Central memory CD4-positive, alpha-beta T cell (primary cell): ENCODE measurements at regions not wholly inside any gene's neighbourhood (a gene's known extent, or its start where the extent isn't known, plus 50 kb on each side); places are given as distances from the start of the nearest gene placed in this dataset.

ENCODE experiments used
- DNase-seq: peaks from one replicate; pipeline ENCODE4 v3.0.0; 2022

DNA sequence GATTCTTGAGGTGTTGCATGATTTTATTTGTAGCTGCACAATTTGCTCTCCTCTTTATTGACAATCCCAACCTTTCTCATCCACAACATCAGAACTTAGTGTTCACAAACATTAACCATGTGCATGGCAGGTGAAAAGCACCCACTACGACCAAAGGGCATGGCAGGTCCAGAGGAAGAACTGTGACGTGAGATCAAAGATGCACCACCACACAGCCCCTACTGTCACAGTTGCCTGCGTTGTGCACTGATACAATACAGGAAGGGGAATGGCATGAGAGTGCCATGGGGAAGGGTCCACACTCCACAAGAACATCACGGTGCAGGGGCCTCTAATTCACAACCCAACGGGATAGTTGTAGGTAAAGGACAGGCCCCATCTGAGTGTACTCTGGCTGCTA is 217.1 kb upstream of the PFKP start:
- no peak for DNase-seq

DNA sequence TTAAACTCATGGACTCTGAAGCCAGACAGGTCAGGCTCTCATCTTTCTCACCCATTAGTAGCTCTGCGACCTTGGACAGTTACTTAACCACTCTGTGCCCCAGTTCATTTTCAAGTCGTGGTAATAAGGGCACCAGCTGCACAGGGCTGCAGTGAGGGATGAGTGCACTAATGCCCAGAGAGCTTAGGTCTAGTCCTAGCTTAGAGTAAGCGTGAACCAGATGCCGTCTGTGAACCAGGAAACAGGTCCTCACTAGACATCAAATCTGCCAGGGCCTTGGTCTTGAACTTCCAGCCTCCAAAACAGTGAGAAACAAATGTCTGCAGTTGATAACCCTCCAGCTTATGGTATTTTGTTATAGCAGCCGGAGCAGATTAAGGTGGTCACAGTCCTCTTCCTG is 222.4 kb upstream of the PFKP start:
- no peak for DNase-seq

DNA sequence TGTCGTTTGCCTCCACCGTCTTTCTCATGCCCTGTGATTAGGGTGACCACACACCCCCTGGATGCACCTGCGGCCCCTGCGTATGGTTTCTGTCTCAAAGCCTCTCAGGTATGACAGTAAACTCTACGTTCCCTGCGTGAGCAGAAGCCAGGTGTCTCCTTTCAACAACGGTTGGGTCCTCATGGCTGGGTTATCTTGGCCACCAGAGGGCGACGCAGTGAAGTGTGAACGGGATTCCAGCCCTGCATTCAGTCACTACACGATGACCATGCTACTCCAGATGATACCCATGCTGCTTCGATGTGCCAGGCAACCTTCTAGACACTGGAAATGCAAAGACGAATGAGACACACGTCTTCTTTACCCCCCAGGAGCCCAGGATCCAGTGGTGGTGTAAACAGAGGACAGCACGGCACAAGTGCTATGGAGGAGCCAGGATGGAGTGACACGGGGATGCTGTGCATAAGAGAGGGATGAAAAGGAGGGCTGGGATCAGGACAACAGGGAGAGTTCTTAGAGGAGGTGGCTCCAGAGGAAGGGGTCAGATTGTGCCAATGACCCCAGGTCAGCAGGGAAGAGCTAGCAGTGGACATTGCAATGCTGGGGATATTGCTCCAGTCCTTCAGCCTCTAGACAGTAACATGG is 228.1 kb upstream of the PFKP start:
- DNase-seq = no peak

DNA sequence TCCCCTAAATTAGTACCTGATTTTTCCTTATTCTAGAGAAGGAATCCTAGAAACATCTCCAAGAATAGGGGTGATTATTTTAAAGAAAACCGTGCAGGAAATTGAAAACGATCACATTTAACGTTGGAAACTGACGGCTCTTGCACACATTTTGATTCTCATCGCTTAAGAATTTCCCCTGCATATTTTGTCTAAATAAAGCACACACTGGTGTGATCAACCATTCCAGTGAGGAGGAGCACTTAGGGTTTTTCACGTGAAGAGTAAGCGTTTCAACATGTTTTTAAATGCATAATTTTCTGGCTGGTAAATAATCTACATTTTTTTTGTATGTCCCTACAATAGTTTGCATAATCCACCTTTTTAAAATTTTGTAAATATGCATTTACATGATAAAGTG is 229.7 kb upstream of the PFKP start:
- DNase-seq = no peak

DNA sequence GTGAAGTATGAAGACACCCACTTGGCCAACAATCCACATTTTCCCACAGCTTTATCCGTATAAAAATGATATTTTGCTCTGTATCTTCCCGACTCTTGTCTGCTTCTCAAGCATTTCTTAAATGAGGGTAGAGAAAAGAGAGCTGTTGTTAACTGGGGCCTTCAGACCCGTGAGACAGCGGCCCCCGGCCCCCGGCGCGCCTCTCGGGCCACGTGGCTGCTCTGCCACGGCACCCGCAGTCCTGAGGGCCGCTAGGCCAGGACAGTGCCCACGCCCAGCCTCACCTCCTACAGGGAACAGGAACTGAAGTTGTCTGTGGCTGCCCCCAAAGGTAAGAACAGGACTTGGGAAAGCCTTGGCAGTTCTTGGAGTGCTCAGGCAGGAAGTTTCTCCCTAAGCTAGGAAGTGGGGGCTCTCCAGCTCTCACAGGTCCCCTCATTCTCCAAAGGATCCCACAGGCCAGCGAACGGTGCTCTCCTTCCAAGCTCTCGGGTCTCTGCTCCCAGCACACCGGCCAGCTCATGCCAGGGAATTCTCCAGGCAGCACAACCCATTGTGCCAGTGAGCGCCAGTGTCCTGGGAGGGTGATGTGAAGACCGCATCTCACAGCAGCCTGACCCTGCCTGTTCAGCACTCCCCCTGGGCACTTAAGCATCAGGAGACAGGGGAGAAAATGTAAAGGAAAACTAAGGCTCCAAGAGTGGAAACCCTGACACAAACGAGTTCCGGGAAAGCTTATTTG is 230.3 kb upstream of the PFKP start:
- DNase-seq = no peak

DNA sequence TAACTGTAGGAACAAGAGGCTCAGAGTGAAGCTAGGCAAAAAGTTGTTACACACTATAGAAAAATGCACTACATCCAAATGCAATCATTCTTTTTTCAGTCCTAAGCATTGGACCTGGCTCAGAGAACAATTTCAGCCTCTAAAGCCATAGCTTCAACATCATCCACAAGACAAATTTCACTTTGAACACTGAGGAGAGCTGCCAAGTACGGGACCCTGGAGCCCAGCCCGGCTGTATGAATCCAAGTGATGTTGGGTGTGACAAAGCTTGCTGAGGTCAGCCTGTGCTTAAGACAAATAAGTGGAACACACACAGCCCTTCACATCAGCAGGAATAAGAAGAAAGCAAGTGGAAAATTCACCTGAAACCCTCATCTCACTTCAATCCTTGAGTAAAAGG is 233.1 kb upstream of the PFKP start:
- no peak for DNase-seq

DNA sequence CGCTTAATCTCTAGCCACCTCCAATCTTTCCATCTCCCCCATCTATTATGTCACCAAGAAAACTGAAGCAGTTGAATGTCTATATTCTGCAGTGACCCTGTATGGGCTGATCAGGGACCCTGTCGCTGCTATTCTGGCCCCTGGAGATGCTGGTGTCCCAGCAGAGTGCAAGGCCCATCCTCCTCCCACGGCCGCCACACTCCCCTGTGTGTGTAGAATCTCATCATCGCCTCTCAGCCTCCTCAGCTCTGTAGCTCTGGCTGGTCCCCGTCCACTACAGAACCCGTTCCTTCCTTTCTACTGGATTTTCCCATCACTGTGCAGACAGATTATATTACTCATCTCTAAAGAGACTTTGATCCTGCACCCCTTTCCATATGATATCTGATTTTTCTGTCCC is 235.8 kb upstream of the PFKP start:
- no peak for DNase-seq

DNA sequence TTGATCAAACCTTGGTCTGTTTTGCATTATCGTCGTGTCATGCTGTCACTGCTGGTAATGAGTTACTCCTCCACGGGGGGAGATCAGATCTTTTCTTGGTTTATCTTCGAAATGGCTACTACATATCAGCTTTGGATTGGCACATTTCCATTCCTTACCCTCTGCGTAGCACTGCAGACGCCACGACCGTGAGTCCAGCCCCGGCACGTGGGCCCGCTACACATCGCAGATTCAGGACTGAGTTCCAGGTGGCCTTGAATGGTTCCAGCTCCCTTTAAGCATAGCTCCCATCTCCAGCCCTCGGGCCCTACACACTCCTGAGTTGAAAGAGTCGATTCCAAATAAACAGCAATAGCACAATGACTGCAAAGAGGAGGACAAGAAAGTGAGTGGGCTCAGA is 238.6 kb upstream of the PFKP start:
- DNase-seq = no peak

GRCh38 chr10:2826675-2827074 is 240.7 kb upstream of the PFKP start:
- DNase-seq = no peak

- no peak for DNase-seq
These were observed 241.5 kb upstream of the PFKP start for GRCh38 chr10:2825841-2826240.

DNA sequence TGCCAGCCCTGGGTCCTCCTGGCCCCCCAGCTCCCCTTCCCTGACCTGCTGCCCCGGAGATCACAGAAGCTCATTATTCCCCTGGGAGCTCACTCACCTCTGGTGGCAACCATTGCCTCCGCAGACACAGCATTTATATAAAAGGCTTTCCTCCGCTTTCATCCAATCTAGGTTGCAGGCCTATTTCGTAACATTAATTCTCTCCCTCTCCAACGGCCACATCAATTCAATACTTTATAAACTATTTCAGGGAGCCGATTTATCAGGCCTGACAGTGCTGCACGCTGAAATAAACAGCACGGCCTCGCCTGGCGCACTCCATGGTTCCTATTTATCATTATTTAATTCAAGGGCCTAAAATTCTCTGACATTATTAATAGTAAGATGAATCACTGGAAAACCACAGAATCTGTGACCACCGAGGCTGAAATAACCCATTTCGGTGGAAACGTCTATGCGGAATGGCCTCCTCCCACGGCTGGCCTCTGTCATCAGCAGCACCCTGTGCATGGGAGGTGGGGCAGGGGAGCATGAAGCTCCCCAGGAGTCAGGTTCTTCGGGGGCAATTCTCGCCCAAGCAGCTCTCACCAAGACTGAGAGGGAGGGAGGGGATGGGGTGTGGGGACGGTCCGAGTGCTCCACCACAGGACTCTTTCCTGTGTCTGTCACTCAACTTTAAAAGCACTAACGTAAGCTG is 249.3 kb upstream of the PFKP start:
- no peak for DNase-seq

GRCh38 chr10:2813693-2814092 is 253.7 kb upstream of the PFKP start:
- no peak for DNase-seq

GRCh38 chr10:2813286-2813685 is 254.1 kb upstream of the PFKP start:
- no peak for DNase-seq

- DNase-seq = no peak
These were observed 254.7 kb upstream of the PFKP start for GRCh38 chr10:2812631-2813030.

DNA sequence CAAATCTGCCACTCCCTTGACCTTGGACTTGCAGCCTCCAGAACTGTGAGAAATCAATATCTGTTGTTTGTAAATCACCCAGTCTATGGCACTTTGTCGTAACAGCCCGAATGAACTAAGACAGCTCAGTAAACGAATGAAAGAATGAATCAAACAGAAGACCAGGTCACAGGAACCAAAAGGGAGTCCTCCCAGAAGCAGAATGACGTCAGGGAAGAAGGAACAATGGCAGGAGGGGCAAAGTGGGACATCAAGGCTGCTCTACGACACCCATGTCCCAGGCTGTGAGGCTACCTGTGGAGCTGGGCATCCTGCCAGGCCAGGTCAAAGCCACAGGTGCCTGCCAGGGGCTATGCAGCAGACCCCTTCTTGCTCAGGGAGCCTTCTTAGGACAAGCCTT is 267.2 kb upstream of the PFKP start:
- DNase-seq = no peak

DNA sequence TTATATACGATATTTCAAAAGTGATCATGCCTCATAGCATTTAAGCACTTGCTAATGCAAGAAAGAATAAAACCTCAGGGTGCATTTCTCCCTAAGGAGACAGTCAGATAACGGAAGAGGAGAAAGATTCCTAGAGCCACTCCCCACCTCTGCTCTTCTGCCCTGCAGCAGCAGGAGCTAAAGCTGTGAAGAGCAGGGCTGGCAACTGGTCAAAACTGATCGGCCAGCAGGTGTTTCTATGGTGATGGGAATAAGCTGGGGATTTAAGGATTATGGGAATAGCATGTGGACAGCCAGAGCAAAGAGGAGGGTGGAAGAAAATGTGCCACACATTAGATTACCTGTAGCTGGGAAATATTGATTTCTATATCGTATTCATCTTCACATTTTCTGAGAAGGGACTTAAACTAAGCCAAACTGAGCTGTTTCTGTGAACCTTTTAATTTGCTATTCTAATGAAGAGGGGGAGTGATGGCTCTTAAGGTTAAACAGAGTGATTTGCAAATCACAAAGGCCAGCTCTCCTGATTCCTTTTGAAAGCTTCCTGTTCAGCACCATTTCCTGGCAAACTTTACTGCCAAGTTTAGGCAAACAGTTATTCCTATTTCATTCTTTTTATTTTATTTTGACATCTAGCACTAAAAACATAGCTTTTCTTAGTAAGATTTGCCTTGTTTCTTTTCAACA is 268.9 kb upstream of the PFKP start:
- no peak for DNase-seq

GRCh38 chr10:2791774-2792443 is 275.4 kb upstream of the PFKP start:
- no peak for DNase-seq

GRCh38 chr10:2790396-2791188 is 276.8 kb upstream of the PFKP start:
- no peak for DNase-seq

DNA sequence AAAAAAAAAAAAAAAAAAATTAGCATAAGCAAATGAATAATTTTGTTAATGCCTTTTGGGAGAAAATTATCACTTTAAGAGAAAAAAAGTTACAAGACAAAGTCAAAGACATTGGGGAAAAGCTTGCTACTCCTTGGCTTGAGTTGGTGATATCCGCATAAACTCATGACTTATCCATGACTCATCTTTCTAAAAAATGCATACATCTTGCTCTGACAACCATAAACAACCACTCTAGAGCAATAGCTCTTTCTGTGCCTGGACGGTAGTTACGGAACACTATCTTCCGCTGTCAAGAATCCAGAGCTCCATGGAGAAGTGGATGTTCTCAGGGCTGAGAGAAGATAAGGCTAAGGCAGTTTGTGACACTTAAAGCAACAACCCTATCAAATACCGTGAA is 281.1 kb upstream of the PFKP start:
- no peak for DNase-seq

DNA sequence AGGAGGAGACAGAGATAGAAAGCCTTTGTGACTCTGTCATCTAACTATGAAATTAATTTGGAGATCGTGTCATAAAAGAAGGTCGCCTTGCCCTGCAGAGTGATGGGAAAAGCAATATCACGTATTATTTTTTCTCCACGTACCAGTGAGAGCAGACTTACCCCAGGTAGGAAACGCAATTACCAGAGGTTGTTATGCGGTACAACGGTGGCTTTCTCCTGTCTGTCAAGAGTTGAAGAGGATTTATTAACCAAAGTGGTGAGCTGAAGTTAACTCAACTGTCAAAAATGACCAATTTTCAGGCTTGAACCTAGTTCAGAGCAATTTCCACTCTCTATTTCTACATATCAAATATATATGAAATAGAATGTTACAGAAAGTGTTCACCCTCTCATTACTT is 282.6 kb upstream of the PFKP start:
- DNase-seq = no peak

GRCh38 chr10:2782950-2783349 is 284.4 kb upstream of the PFKP start:
- no peak for DNase-seq

GRCh38 chr10:2782265-2782664 is 285.1 kb upstream of the PFKP start:
- no peak for DNase-seq
